ENCODE measurements at regions not wholly inside any gene's neighbourhood (a gene's known extent, or its start where the extent isn't known, plus 50 kb on each side); places are given as distances from the start of the nearest gene placed in this dataset.
A peak's percentile ranks its signal among the peaks of the same experiment; 100 is the strongest.
"Not testable (repeated sequence)": the region's sequence is repeated elsewhere in the genome, so short reads cannot be mapped to it uniquely, and the experiment has no call there.

GRCh38 chr6:150491131-150491810 is 108.4 kb upstream of the PLEKHG1 start:
- Mint-ChIP-seq H3K27ac (peak overlapping the region; percentile 19), H3K4me3 (no peak overlapping the region), H3K36me3 (peaks cover 12% of the 10 kb centered on the region), H3K4me1 (peaks cover 18% of the 10 kb centered on the region), H3K27me3 (peaks cover 9% of the 10 kb centered on the region), H3K9me3 (peaks cover 14% of the 10 kb centered on the region)
- peak; percentile 63 for ATAC-seq

GRCh38 chr6:150491811-150492172 is 107.9 kb upstream of the PLEKHG1 start:
- peaks cover 18% of the 10 kb centered on the region for H3K4me1 Mint-ChIP-seq
- H3K27ac Mint-ChIP-seq: peak overlapping the region; percentile 19
- peaks cover 14% of the 10 kb centered on the region for H3K9me3 Mint-ChIP-seq
- H3K4me3 Mint-ChIP-seq: no peak overlapping the region
- peaks cover 12% of the 10 kb centered on the region for H3K36me3 Mint-ChIP-seq
- no peak for ATAC-seq
- peaks cover 9% of the 10 kb centered on the region for H3K27me3 Mint-ChIP-seq

GRCh38 chr6:150492507-150492906 is 107.2 kb upstream of the PLEKHG1 start:
- Mint-ChIP-seq H3K9me3 (peaks cover 14% of the 10 kb centered on the region), H3K4me1 (peaks cover 18% of the 10 kb centered on the region), H3K27ac (peak overlapping the region; percentile 61), H3K36me3 (peaks cover 12% of the 10 kb centered on the region), H3K27me3 (peaks cover 9% of the 10 kb centered on the region), H3K4me3 (no peak overlapping the region)
- ATAC-seq: no peak

GRCh38 chr6:150492941-150493340 is 106.7 kb upstream of the PLEKHG1 start:
- H3K9me3 Mint-ChIP-seq: peaks cover 14% of the 10 kb centered on the region
- no peak for ATAC-seq
- H3K36me3 Mint-ChIP-seq: peaks cover 12% of the 10 kb centered on the region
- peaks cover 9% of the 10 kb centered on the region for H3K27me3 Mint-ChIP-seq
- peak overlapping the region; percentile 61 for H3K27ac Mint-ChIP-seq
- H3K4me1 Mint-ChIP-seq: peaks cover 18% of the 10 kb centered on the region
- no peak overlapping the region for H3K4me3 Mint-ChIP-seq

- Mint-ChIP-seq H3K36me3 (peaks cover 12% of the 10 kb centered on the region), H3K4me1 (peaks cover 18% of the 10 kb centered on the region), H3K9me3 (peaks cover 14% of the 10 kb centered on the region)
- H3K27ac Mint-ChIP-seq, ATAC-seq, H3K4me3 Mint-ChIP-seq, H3K27me3 Mint-ChIP-seq: not testable (repeated sequence)
Observed at GRCh38 chr6:150493552-150493951, 106.1 kb upstream of the PLEKHG1 start.

GRCh38 chr6:150494241-150494640 is 105.4 kb upstream of the PLEKHG1 start:
- peaks cover 18% of the 10 kb centered on the region for H3K4me1 Mint-ChIP-seq
- H3K9me3 Mint-ChIP-seq: peaks cover 14% of the 10 kb centered on the region
- ATAC-seq: no peak
- peaks cover 9% of the 10 kb centered on the region for H3K27me3 Mint-ChIP-seq
- no peak overlapping the region for H3K4me3 Mint-ChIP-seq
- H3K36me3 Mint-ChIP-seq: peaks cover 12% of the 10 kb centered on the region
- no peak overlapping the region for H3K27ac Mint-ChIP-seq

GRCh38 chr6:150495126-150495525 is 104.6 kb upstream of the PLEKHG1 start:
- H3K9me3 Mint-ChIP-seq: peaks cover 14% of the 10 kb centered on the region
- no peak overlapping the region for H3K4me3 Mint-ChIP-seq
- peaks cover 18% of the 10 kb centered on the region for H3K4me1 Mint-ChIP-seq
- no peak for ATAC-seq
- H3K27me3 Mint-ChIP-seq: peaks cover 9% of the 10 kb centered on the region
- peaks cover 12% of the 10 kb centered on the region for H3K36me3 Mint-ChIP-seq
- no peak overlapping the region for H3K27ac Mint-ChIP-seq

GRCh38 chr6:150496629-150497028 is 103.1 kb upstream of the PLEKHG1 start:
- ATAC-seq: no peak
- peaks cover 10% of the 10 kb centered on the region for H3K4me1 Mint-ChIP-seq
- H3K27me3 Mint-ChIP-seq: peaks cover 9% of the 10 kb centered on the region
- H3K36me3 Mint-ChIP-seq: peaks cover 12% of the 10 kb centered on the region
- H3K9me3 Mint-ChIP-seq: peaks cover 14% of the 10 kb centered on the region
- H3K4me3 Mint-ChIP-seq: no peak overlapping the region
- H3K27ac Mint-ChIP-seq: no peak overlapping the region

- Mint-ChIP-seq H3K9me3 (no peaks in the 10 kb centered on the region), H3K4me1 (no peaks in the 10 kb centered on the region), H3K27me3 (no peaks in the 10 kb centered on the region), H3K4me3 (no peak overlapping the region), H3K27ac (no peak overlapping the region), H3K36me3 (no peaks in the 10 kb centered on the region)
- ATAC-seq: no peak
Observed at GRCh38 chr6:150499882-150500312, 99.8 kb upstream of the PLEKHG1 start.

GRCh38 chr6:150500568-150500967 is 99.1 kb upstream of the PLEKHG1 start:
- H3K9me3 Mint-ChIP-seq, H3K27me3 Mint-ChIP-seq, H3K4me3 Mint-ChIP-seq, H3K4me1 Mint-ChIP-seq, H3K27ac Mint-ChIP-seq, ATAC-seq, H3K36me3 Mint-ChIP-seq: not testable (repeated sequence)

- no peak for ATAC-seq
- H3K36me3 Mint-ChIP-seq: no peaks in the 10 kb centered on the region
- H3K4me3 Mint-ChIP-seq: no peak overlapping the region
- H3K27ac Mint-ChIP-seq: no peak overlapping the region
- no peaks in the 10 kb centered on the region for H3K27me3 Mint-ChIP-seq
- no peaks in the 10 kb centered on the region for H3K9me3 Mint-ChIP-seq
- no peaks in the 10 kb centered on the region for H3K4me1 Mint-ChIP-seq
Observed at GRCh38 chr6:150503041-150503440, 96.6 kb upstream of the PLEKHG1 start.

GRCh38 chr6:150503586-150504339 is 95.9 kb upstream of the PLEKHG1 start:
- no peak overlapping the region for H3K27ac Mint-ChIP-seq
- no peak overlapping the region for H3K4me3 Mint-ChIP-seq
- ATAC-seq: no peak
- H3K36me3 Mint-ChIP-seq: no peaks in the 10 kb centered on the region
- H3K4me1 Mint-ChIP-seq: no peaks in the 10 kb centered on the region
- no peaks in the 10 kb centered on the region for H3K27me3 Mint-ChIP-seq
- H3K9me3 Mint-ChIP-seq: no peaks in the 10 kb centered on the region

GRCh38 chr6:150507361-150507760 is 92.3 kb upstream of the PLEKHG1 start:
- not testable (repeated sequence) for H3K27ac Mint-ChIP-seq

GRCh38 chr6:150510576-150510975 is 89.1 kb upstream of the PLEKHG1 start:
- H3K9me3 Mint-ChIP-seq: no peaks in the 10 kb centered on the region
- no peaks in the 10 kb centered on the region for H3K4me1 Mint-ChIP-seq
- no peaks in the 10 kb centered on the region for H3K36me3 Mint-ChIP-seq
- ATAC-seq: no peak
- no peaks in the 10 kb centered on the region for H3K27me3 Mint-ChIP-seq
- no peak overlapping the region for H3K4me3 Mint-ChIP-seq
- no peak overlapping the region for H3K27ac Mint-ChIP-seq

More at GRCh38 chr6:150507361-150507760, 92.3 kb upstream of the PLEKHG1 start:
- not testable (repeated sequence) for H3K27me3 Mint-ChIP-seq, H3K4me3 Mint-ChIP-seq, ATAC-seq, H3K4me1 Mint-ChIP-seq, H3K9me3 Mint-ChIP-seq, H3K36me3 Mint-ChIP-seq

- Mint-ChIP-seq H3K36me3 (no peaks in the 10 kb centered on the region), H3K27me3 (no peaks in the 10 kb centered on the region), H3K4me1 (no peaks in the 10 kb centered on the region), H3K27ac (no peak overlapping the region), H3K9me3 (no peaks in the 10 kb centered on the region), H3K4me3 (no peak overlapping the region)
- ATAC-seq: no peak
Observed at GRCh38 chr6:150511313-150511712, 88.4 kb upstream of the PLEKHG1 start.

- H3K27me3 Mint-ChIP-seq: no peaks in the 10 kb centered on the region
- no peak overlapping the region for H3K27ac Mint-ChIP-seq
- no peak for ATAC-seq
- no peaks in the 10 kb centered on the region for H3K9me3 Mint-ChIP-seq
- H3K36me3 Mint-ChIP-seq: no peaks in the 10 kb centered on the region
- H3K4me1 Mint-ChIP-seq: no peaks in the 10 kb centered on the region
- H3K4me3 Mint-ChIP-seq: no peak overlapping the region
Observed at GRCh38 chr6:150514806-150515380, 84.8 kb upstream of the PLEKHG1 start.
